Common myeloid progenitor, CD34-positive (primary cell): ENCODE measurements at regions not wholly inside any gene's neighbourhood (a gene's known extent, or its start where the extent isn't known, plus 50 kb on each side); places are given as distances from the start of the nearest gene placed in this dataset.
A peak's percentile ranks its signal among the peaks of the same experiment; 100 is the strongest.

ENCODE experiments used
- CTCF ChIA-PET: fragments of 350-600 bp; sonication (Branson Sonifier 250); formaldehyde crosslinking; loops from one replicate; lab custom pipeline; 2021; ENCODE audit warnings: antibody characterized with exemption; lab: Charles Lee
- POLR2A ChIA-PET: fragments of 350-600 bp; sonication (Branson Sonifier 250); formaldehyde crosslinking; loops from one replicate; lab custom pipeline; 2021; ENCODE audit warnings: antibody characterized with exemption; lab: Charles Lee
- DNase-seq, 3 donors: peaks; one replicate each; pipeline versions ENCODE4 v3.0.0 to v3.0.0-alpha.2; 2013
- H3K27ac ChIP-seq, 2 experiments: 1 replicate in 1 of 2; 2 replicates in 1 of 2; pipeline ENCODE4 v1.7.0; 2013; ENCODE audit warnings: inconsistent platforms in 2 of 2, low read length in 2 of 2, mild to moderate bottlenecking in 2 of 2, low read depth in 1 of 2, moderate library complexity in 1 of 2; ENCODE audit not compliant: severe bottlenecking in 2 of 2, insufficient read depth in 1 of 2, poor library complexity in 1 of 2
- H3K27me3 ChIP-seq, 5 experiments: replicated peaks in 2 of 5; 1 replicate in 3 of 5; 2 replicates in 2 of 5; pipeline versions ENCODE4 v1.6.1 to v1.7.0; 2013; ENCODE audit warnings: low read length in 4 of 5, mild to moderate bottlenecking in 2 of 5, moderate library complexity in 2 of 5, inconsistent platforms in 1 of 5; ENCODE audit not compliant: insufficient read depth in 5 of 5, control insufficient read depth in 4 of 5
- H3K36me3 ChIP-seq, 4 experiments: 1 replicate in 2 of 4; 2 replicates in 2 of 4; pipeline versions ENCODE4 v1.6.1 to v1.7.0; 2013; ENCODE audit warnings: low read length in 3 of 4, control low read depth in 1 of 4, mild to moderate bottlenecking in 1 of 4; ENCODE audit not compliant: control insufficient read depth in 4 of 4, insufficient read depth in 4 of 4
- H3K4me1 ChIP-seq, 4 experiments: 1 replicate in 3 of 4; 2 replicates in 1 of 4; pipeline versions ENCODE4 v1.6.1 to v1.7.1; 2013; ENCODE audit warnings: low read length in 3 of 4, mild to moderate bottlenecking in 3 of 4, control low read depth in 1 of 4, inconsistent platforms in 1 of 4, moderate library complexity in 1 of 4; ENCODE audit not compliant: control insufficient read depth in 4 of 4, insufficient read depth in 4 of 4; ENCODE audit errors: control extremely low read depth in 1 of 4
- H3K4me3 ChIP-seq, 7 experiments: 1 replicate in 4 of 7; 2 replicates in 3 of 7; pipeline versions ENCODE4 v1.5.1 to v1.7.0; 2013; ENCODE audit warnings: mild to moderate bottlenecking in 7 of 7, low read length in 6 of 7, moderate library complexity in 6 of 7, inconsistent platforms in 2 of 7, low read depth in 2 of 7, control low read depth in 1 of 7; ENCODE audit not compliant: insufficient read depth in 4 of 7, control insufficient read depth in 1 of 7; ENCODE audit errors: extremely low read depth in 1 of 7
- H3K9me3 ChIP-seq, 5 experiments: 1 replicate in 4 of 5; 2 replicates in 1 of 5; pipeline versions ENCODE4 v1.6.1 to v1.7.1; 2013; ENCODE audit warnings: low read length in 4 of 5, mild to moderate bottlenecking in 2 of 5, inconsistent platforms in 1 of 5, low read depth in 1 of 5, moderate library complexity in 1 of 5; ENCODE audit not compliant: control insufficient read depth in 4 of 5, insufficient read depth in 2 of 5; ENCODE audit errors: control extremely low read depth in 1 of 5
- WGBS: methylation state at CpG from one replicate; pipeline ENCODE4 v1.1.5; 2013; ENCODE audit not compliant: insufficient coverage; 5-methylcytosine and 5-hydroxymethylcytosine counted together

DNA sequence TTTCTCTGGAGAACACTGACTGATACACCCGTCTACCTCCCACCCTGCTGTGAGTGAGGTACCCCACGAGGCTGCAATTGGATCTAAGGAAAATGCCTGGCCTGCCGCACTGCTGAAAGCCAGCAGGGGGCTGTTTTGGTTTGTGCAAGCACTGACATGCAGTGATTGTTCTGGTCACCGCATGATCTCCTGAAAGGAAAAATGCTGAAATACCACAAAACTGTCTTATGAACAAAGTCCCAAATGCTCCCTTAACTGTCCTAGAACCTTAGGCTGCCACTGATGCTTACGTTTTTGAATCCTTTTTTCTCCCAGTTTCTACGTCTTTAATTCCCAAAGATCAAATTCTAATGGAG is 132.7 kb downstream of the JCAD start:
- Histone ChIP-seq H3K4me1 (peaks cover 0 to 13% (median 4%) of the 10 kb centered on the region in 4 experiments), H3K27ac (no peak overlapping the region), H3K36me3 (no peaks in the 10 kb centered on the region), H3K4me3 (no peak overlapping the region), H3K9me3 (peaks cover 0 to 43% (median 20%) of the 10 kb centered on the region in 5 experiments), H3K27me3 (no peaks in the 10 kb centered on the region)
- CTCF ChIA-PET = no interaction called here
- POLR2A ChIA-PET = no interaction called here
- WGBS = 96% methylated on average over 6 of the region's 6 CpGs
- no peak for DNase-seq

DNA sequence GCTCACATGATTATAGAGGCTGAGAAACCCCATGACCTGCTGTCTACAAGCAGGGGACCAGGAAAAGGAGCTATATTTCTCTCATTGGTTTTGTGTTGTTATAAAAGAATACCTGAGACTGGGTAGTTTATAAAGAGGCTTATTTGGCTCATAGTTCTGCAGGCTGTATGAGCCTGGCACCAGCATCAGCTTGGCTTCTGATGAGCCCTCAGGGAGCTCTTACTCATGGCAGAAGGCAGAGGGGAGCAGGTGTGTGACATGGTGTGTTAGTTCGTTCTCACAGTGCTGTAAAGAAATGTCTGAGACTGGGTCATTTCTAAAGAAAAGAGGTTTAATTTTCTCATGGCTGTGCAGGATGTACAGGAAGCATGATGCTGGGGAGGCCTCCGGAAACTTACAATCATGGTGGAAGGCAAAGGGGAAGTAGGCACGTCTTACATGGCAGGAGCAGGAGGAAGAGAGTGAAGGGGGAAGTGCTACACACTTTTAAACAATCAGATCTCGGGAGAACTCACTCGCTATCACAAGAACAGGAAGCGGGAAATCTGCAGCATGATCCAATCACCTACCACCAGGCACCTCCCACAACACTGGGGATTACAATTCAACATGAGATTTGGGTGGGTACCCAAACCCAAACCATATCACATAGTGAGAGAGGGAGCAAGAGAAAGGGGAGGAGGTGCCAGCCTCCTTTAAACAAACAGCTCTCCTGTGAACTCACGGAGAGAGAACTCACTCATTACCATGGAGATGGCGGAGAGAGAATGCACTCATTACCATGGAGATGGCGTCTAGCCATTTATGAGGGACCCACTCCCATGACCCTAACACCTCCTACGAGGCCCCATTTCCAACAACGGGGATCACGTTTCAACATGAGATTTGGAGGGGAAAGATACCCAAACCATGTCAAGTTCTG is 133.4 kb downstream of the JCAD start:
- peak in 2 of 3 donors; percentile 44 to 73 for DNase-seq
- Histone ChIP-seq H3K4me3 (no peak overlapping the region), H3K4me1 (peaks cover 0 to 13% (median 10%) of the 10 kb centered on the region in 4 experiments), H3K27ac (no peak overlapping the region), H3K36me3 (no peaks in the 10 kb centered on the region), H3K9me3 (peaks cover 0 to 43% (median 20%) of the 10 kb centered on the region in 5 experiments), H3K27me3 (no peaks in the 10 kb centered on the region)
- POLR2A ChIA-PET = no interaction called here
- WGBS = 64% methylated on average over 6 of the region's 12 CpGs
- CTCF ChIA-PET = no interaction called here

DNA sequence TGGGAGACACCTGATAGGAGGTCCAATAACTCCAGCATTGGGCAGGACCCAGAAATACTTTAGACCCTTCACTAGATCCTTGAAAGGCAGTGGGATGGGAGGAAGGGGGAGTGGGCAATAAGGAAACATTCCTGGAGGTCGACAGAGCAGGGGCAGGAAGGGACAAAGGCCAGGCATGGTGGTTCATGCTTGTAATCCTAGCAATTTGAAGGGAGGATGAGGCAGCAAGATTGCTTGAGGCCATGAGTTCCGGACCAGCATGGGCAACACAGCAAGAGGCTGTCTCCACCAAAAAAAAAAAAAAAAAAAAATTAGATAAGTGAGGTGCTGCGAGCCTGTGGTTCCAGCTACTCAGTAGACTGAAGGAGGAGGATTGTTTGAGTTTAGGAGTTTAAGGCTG is 134.9 kb downstream of the JCAD start:
- POLR2A ChIA-PET = no interaction called here
- 100% methylated on average over 1 of the region's 3 CpGs for WGBS
- CTCF ChIA-PET = no interaction called here

DNA sequence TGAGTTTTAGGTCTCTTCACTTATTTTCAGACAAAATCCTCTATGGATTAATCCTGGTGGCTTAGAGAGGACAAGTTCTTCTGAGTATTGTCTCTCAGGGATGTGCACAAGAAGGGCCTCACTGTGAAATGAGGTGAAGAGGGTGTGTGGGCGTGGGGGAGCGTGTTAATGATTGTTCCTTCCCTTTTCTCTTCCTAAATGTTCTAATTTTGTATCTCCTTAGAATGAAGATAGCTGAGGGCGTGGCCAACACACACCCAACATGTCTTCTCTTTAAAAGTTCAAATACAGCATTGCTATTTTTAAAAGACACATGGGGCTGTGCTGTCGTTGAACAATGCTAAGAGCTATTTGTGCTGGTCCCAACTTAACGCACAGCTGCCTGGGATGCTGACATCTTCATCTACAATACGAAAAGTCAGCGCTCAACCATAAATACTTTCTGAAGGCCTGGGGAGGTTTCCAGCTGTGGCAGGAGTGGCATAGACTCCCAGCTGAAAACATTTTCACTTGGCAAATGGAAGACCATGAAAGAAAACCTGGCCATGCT is 135.9 kb downstream of the JCAD start:
- WGBS = 85% methylated on average over 4 of the region's 7 CpGs
- Histone ChIP-seq H3K9me3 (peaks cover 0 to 26% (median 16%) of the 10 kb centered on the region in 5 experiments), H3K27ac (no peak overlapping the region), H3K27me3 (no peaks in the 10 kb centered on the region), H3K4me1 (peaks cover 0 to 33% (median 16%) of the 10 kb centered on the region in 4 experiments), H3K4me3 (no peak overlapping the region), H3K36me3 (no peaks in the 10 kb centered on the region)
- ChIA-PET POLR2A (no interaction called here), CTCF (no interaction called here)
- DNase-seq = no peak

More for the DNA sequence above, 134.9 kb downstream of the JCAD start:
- no peak for DNase-seq
- Histone ChIP-seq H3K4me1 (peaks cover 0 to 26% (median 14%) of the 10 kb centered on the region in 4 experiments), H3K4me3 (no peak overlapping the region), H3K27ac (no peak overlapping the region), H3K9me3 (peaks cover 0 to 34% (median 16%) of the 10 kb centered on the region in 5 experiments), H3K27me3 (no peaks in the 10 kb centered on the region), H3K36me3 (no peaks in the 10 kb centered on the region)

DNA sequence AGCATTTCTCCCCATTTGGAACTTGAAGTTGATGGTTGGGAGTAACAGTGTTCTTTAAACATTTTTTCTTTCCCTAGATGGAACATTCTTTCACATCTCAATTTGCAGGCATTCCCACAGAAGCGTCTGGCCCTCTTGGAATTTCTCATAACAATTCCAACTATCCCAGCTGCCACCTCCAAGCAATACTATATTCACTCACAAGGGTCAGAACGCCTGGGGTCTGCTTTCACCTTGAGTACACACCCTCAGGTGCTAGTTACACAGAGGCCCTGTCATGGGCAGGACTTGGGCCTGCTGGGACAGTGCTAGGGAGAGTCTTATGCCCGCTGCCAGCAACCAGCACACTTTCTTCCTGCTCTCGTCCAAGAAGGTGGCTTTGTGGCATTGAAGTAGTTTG is 136.5 kb downstream of the JCAD start:
- Histone ChIP-seq H3K4me1 (peaks cover 0 to 39% (median 20%) of the 10 kb centered on the region in 4 experiments), H3K4me3 (no peak overlapping the region), H3K27ac (no peak overlapping the region), H3K9me3 (peaks cover 0 to 25% (median 16%) of the 10 kb centered on the region in 5 experiments), H3K36me3 (no peaks in the 10 kb centered on the region), H3K27me3 (no peaks in the 10 kb centered on the region)
- WGBS = 100% methylated on average over 1 of the region's 4 CpGs
- ChIA-PET CTCF (no interaction called here), POLR2A (interaction anchor here (0.7 kb wide), 1 partner anchor 659 kb away, joined by 3 read pairs; no protein-coding TSS in a partner anchor)
- DNase-seq = no peak

DNA sequence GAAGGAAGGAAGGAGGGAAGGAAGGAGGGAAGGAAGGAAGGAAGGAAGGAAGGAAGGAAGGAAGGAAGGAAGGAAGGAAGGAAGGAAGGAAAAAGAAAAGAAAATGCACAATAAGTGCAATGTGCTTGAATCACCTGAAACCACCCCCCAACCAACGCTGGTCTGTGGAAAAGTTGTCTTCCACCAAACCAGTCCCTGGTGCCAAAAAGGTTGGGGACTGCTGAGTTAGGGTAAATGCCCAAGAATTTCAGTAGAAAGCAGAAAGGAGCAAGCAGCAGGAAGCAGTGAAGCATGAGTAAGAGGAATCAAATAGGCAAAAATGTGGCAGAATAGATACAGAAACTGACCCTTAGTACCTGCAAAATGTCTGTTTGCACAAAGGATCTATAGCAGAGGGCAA is 137.2 kb downstream of the JCAD start:
- no CpG with 5 or more reads among the region's 1 CpG for WGBS
- DNase-seq = peak in 1 of 3 donors; percentile 33
- H3K27ac ChIP-seq = no peak overlapping the region
- ChIA-PET CTCF (no interaction called here), POLR2A (interaction anchor here (0.7 kb wide), 1 partner anchor 659 kb away, joined by 3 read pairs; no protein-coding TSS in a partner anchor)
- H3K4me3 ChIP-seq = no peak overlapping the region
- H3K36me3 ChIP-seq = no peaks in the 10 kb centered on the region
- peaks cover 0 to 21% (median 13%) of the 10 kb centered on the region in 5 experiments for H3K9me3 ChIP-seq
- no peaks in the 10 kb centered on the region for H3K27me3 ChIP-seq
- peaks cover 0 to 44% (median 25%) of the 10 kb centered on the region in 4 experiments for H3K4me1 ChIP-seq

DNA sequence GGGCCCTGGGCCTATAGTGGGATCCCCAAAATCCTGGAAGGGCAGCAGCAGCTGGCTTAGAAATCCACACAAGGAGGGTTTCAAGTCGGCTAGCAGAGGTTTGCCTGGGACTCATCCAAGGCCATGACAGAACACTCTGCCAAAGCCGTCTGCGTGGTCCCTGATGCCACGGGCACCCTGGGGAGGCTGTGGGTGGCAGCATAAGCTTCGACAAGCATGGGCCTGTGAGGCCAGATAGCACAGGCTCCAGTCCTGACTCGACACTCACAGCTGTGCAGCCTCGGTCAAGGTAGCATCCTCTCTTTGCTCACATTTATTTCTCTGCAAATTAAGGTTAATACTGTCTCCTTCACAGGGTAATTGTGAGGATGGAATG is 138.3 kb downstream of the JCAD start:
- peak in 1 of 3 donors; percentile 36 for DNase-seq
- ChIA-PET POLR2A (no interaction called here), CTCF (interaction anchor here (1.9 kb wide), 1 partner anchor 30 kb away, joined by 4 read pairs; no protein-coding TSS in a partner anchor)
- Histone ChIP-seq H3K27me3 (no peaks in the 10 kb centered on the region), H3K27ac (no peak overlapping the region), H3K4me1 (peaks cover 2 to 51% (median 32%) of the 10 kb centered on the region in 4 experiments), H3K4me3 (peak overlapping the region in 1 of 7 experiments; percentile 19), H3K9me3 (peaks cover 0 to 10% (median 4%) of the 10 kb centered on the region in 5 experiments), H3K36me3 (no peaks in the 10 kb centered on the region)
- WGBS = 29% methylated on average over 5 of the region's 7 CpGs
